AG09309 (cell line): ENCODE measurements at regions not wholly inside any gene's neighbourhood (a gene's known extent, or its start where the extent isn't known, plus 50 kb on each side); places are given as distances from the start of the nearest gene placed in this dataset.

Experiments used
- DNase-seq: peaks from one replicate; pipeline ENCODE4 v3.0.0-alpha.2; 2010; ENCODE audit warnings: low read depth
- H3K4me3 ChIP-seq: 2 replicates; pipeline ENCODE4 v1.5.1; 2011; ENCODE audit warnings: mild to moderate bottlenecking, low read depth, low read length, moderate library complexity; ENCODE audit not compliant: control insufficient read depth
- CTCF ChIP-seq: IDR thresholded peaks from 2 replicates; pipeline ENCODE4 v1.5.1; 2011; ENCODE audit warnings: mild to moderate bottlenecking, low read depth, low read length, inconsistent platforms; ENCODE audit not compliant: insufficient read depth, control insufficient read depth; ENCODE audit errors: missing control alignments

DNA sequence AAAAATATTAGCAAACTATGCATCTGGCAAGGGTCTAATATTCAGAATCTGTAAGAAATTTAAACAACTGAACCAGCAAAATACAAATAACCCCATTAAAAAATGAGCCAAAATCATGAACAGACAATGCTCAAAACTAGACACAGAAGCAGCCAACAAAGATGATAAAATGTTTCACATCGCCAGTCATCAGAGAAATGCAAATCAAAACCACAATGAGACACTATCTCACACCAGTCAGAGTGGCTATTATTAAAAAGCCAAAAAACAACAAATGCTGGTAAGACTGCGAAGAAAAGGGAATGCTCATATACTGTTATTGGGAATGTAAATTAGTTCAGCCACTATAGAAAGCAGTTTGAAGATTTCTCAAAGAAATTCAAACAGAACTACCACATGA lies 201.3 kb upstream of the CPEB2 start:
- no peak for DNase-seq
- no peak overlapping the region for H3K4me3 ChIP-seq
- TF ChIP-seq CTCF: no peak

DNA sequence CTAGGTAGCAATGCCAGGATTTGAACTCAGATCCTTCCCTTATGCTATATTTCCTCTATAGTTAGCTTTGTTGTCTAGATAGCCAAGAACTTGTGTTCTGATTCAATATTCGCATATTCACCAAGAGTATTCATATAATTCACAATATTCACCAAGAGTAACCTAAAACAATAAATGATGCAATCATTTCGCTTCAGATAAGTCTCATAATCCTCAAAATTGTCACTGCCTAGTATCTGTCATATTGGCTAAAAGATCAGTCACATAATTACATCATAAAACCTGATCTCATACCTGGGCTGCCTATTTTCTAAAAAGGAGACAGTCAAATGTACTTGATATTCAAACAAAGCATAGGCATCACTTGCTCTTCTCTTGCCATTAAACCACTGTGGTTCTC lies 199.7 kb upstream of the CPEB2 start:
- DNase-seq: no peak
- no peak overlapping the region for H3K4me3 ChIP-seq
- TF ChIP-seq CTCF: no peak

DNA sequence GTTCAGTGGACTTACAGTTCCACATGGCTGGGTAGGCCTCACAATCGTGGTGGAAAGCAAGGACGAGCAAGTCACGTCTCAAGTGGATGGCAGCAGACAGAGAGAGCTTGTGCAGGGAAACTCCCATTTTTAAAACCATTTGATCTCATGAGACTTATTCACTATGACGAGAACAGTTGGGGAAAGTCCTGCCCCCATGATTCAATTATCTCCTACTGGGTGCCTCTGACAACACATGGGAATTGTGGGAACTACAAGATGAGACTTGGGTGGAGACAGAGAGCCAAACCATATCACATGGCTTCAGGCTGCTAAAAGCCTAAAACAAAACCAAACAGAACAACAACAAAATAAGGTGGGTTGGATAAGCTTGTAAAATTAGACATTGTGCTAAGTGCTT lies 194.4 kb upstream of the CPEB2 start:
- no peak overlapping the region for H3K4me3 ChIP-seq
- no peak for DNase-seq
- no peak for TF ChIP-seq CTCF

DNA sequence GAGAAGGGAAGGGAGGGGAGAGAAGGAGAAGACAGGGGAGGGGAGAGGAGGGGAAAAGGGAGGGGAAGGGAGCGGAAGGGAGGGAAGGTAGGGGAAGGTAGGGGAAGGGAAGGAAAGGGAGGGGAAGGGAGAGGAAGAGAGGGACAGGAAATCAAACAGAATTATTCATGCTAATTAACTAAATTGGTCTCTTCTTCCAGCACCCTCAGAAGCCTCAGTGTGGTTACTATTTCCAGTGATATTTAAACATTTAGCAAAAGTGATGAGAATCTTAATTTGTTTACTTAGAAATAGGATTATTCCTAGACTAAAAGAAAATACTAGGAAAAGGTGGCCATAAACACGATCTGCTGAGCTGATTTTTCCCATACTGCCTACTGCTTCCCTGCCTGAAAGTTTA lies 193.1 kb upstream of the CPEB2 start:
- H3K4me3 ChIP-seq: no peak overlapping the region
- no peak for DNase-seq
- no peak for TF ChIP-seq CTCF

GRCh38 chr4:14810121-14810520 lies 192.2 kb upstream of the CPEB2 start:
- no peak for TF ChIP-seq CTCF
- no peak for DNase-seq
- no peak overlapping the region for H3K4me3 ChIP-seq

GRCh38 chr4:14810568-14810967 lies 191.7 kb upstream of the CPEB2 start:
- TF ChIP-seq CTCF: no peak
- no peak overlapping the region for H3K4me3 ChIP-seq
- DNase-seq: no peak

- TF ChIP-seq CTCF: no peak
- DNase-seq: no peak
- H3K4me3 ChIP-seq: no peak overlapping the region
These were observed 190.2 kb upstream of the CPEB2 start for GRCh38 chr4:14812101-14812500.
